Breast epithelium (tissue), 4 donors: ENCODE measurements at regions not wholly inside any gene's neighbourhood (a gene's known extent, or its start where the extent isn't known, plus 50 kb on each side); places are given as distances from the start of the nearest gene placed in this dataset.

Source experiments
- DNase-seq, 2 donors: peaks; one replicate each; pipeline ENCODE4 v3.0.0-alpha.2; 2019; ENCODE audit warnings: low spot score in 2 of 2
- H3K27ac ChIP-seq, 2 donors: fragments of 200-600 bp; sonication (generic) in 1 of 2; one replicate each; pipeline ENCODE4 v1.5.1; 2016 to 2019; ENCODE audit warnings: mild to moderate bottlenecking in 1 of 2
- H3K27me3 ChIP-seq, 2 donors: fragments of 200-600 bp; sonication (generic) in 1 of 2; one replicate each; pipeline versions ENCODE4 v1.5.1 to v1.6.0; 2017 to 2019; ENCODE audit warnings: control low read depth in 1 of 2, mild to moderate bottlenecking in 1 of 2
- H3K36me3 ChIP-seq: fragments of 200-600 bp; one replicate; pipeline ENCODE4 v1.5.1; 2019
- H3K4me1 ChIP-seq, 2 donors: fragments of 200-600 bp; sonication (generic); one replicate each; pipeline ENCODE4 v1.5.1; 2016 to 2019; ENCODE audit warnings: control low read depth in 1 of 2
- H3K4me3 ChIP-seq, 3 donors: fragments of 200-600 bp; sonication (generic); 1 replicate in 2 of 3; 2 replicates in 1 of 3; pipeline ENCODE4 v1.5.1; 2016 to 2019; ENCODE audit warnings: mild to moderate bottlenecking in 3 of 3, moderate library complexity in 2 of 3
- H3K9me3 ChIP-seq, 2 donors: fragments of 200-600 bp; sonication (generic) in 1 of 2; one replicate each; pipeline ENCODE4 v1.5.1; 2016 to 2019; ENCODE audit warnings: control low read depth in 1 of 2
- POLR2A ChIP-seq: fragments of 450-650 bp; IDR thresholded peaks from one replicate; pipeline ENCODE4 v1.6.1; 2016; ENCODE audit warnings: antibody characterized with exemption, mild to moderate bottlenecking, moderate library complexity
- POLR2AphosphoS5 ChIP-seq, 3 donors: sonication (generic); formaldehyde crosslinking; IDR thresholded peaks; one replicate each; pipeline ENCODE4 v1.6.1; 2017; ENCODE audit warnings: antibody characterized with exemption in 3 of 3
- intact Hi-C: fragments of 100-400 bp; cut with DNase I; formaldehyde crosslinking; loops from one replicate; pipeline ENCODE4 v1.15.1; 2023; ENCODE audit warnings: low total_unique reads
- TF ChIP-seq, protein P1 (sequence below), 3 donors: fragments of 450-650 bp; IDR thresholded peaks; one replicate each; pipeline ENCODE4 v1.5.1; 2016 to 2017; ENCODE audit warnings: antibody characterized with exemption in 3 of 3, mild to moderate bottlenecking in 3 of 3, moderate library complexity in 3 of 3

DNA sequence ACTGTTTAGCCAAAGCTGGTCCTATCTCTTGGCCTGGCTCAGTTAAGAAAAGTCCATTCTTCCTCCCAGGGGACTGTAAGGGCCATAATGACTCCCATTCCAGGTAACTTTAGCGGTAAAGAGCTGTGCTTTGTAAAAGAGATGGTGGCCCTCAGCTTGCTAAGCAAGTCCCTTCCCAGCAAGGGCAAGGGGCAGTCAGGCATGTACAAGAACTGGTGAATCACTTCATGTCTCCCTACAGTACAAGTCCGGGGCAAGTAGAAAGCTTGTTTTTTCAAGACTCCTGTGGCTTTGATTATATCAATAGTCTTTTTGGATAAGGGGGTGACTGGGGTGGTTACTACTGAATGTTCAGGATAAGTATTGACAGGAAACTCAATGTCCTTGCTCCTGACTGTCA is 88.9 kb downstream of the SLC25A15 start:
- DNase-seq: no peak
- Histone ChIP-seq H3K36me3 (peaks cover 4% of the 10 kb centered on the region), H3K4me3 (no peak overlapping the region), H3K27me3 (no peaks in the 10 kb centered on the region), H3K9me3 (peaks cover 36 to 55% of the 10 kb centered on the region in 2 donors), H3K27ac (no peak overlapping the region), H3K4me1 (no peaks in the 10 kb centered on the region)
- intact Hi-C loops: no loop called here
- TF ChIP-seq POLR2A (no peak), POLR2AphosphoS5 (IDR thresholded peaks at IDR 0.05) (no peak)
- TF ChIP-seq, protein P1, sequence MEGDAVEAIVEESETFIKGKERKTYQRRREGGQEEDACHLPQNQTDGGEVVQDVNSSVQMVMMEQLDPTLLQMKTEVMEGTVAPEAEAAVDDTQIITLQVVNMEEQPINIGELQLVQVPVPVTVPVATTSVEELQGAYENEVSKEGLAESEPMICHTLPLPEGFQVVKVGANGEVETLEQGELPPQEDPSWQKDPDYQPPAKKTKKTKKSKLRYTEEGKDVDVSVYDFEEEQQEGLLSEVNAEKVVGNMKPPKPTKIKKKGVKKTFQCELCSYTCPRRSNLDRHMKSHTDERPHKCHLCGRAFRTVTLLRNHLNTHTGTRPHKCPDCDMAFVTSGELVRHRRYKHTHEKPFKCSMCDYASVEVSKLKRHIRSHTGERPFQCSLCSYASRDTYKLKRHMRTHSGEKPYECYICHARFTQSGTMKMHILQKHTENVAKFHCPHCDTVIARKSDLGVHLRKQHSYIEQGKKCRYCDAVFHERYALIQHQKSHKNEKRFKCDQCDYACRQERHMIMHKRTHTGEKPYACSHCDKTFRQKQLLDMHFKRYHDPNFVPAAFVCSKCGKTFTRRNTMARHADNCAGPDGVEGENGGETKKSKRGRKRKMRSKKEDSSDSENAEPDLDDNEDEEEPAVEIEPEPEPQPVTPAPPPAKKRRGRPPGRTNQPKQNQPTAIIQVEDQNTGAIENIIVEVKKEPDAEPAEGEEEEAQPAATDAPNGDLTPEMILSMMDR (IDR thresholded peaks at IDR 0.05): no peak

DNA sequence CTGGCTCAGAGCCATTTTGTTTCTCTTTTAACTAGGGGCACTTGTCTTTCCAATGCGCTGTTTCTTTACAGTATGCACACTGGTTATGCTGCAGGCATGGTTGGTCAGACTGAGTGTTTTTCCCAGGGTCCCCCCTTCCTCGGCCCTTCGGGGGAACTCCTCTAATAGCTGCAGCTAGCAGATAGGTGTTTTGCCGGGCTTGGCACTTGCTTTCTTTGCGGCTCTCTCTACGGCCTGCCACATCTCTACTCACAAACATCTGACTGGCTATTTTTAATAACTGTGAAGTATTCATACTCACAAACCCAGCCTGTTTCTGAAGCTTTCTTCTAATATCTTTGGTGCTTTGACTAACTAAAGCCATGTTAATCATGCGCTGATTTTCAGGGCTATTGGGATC is 89.4 kb downstream of the SLC25A15 start:
- H3K4me1 ChIP-seq: no peaks in the 10 kb centered on the region

More for the DNA sequence above, 89.4 kb downstream of the SLC25A15 start:
- Histone ChIP-seq H3K4me3 (no peak overlapping the region), H3K36me3 (peaks cover 4% of the 10 kb centered on the region), H3K9me3 (peaks cover 31 to 50% of the 10 kb centered on the region in 2 donors), H3K27ac (no peak overlapping the region), H3K27me3 (no peaks in the 10 kb centered on the region)
- intact Hi-C loops: no loop called here
- DNase-seq: no peak
- TF ChIP-seq POLR2A: no peak
- TF ChIP-seq, protein P1 (IDR thresholded peaks at IDR 0.05): no peak
- no peak for TF ChIP-seq POLR2AphosphoS5 (IDR thresholded peaks at IDR 0.05)
